IMR-90 (cell line): ENCODE measurements at regions not wholly inside any gene's neighbourhood (a gene's known extent, or its start where the extent isn't known, plus 50 kb on each side); places are given as distances from the start of the nearest gene placed in this dataset.

Experiments
- ATAC-seq: fragments of 200-7000 bp; cut with Tn5 transposase; 2 replicates; pipeline ENCODE4 v1.9.1; 2020; ENCODE audit warnings: low read depth, mild to moderate bottlenecking, moderate library complexity
- BruUV-seq: library from RNA; stranded (reverse); fragments of 400-500 nt; replicated peaks from 2 replicates; lab custom pipeline; 2021; lab: Mats Ljungman, UMichigan
- CTCF ChIA-PET: fragments of 300-600 bp; formaldehyde crosslinking; extraction: SDS; loops from one replicate; lab custom pipeline; 2021; ENCODE audit warnings: antibody characterized with exemption; lab: Yijun Ruan, JAX
- POLR2A ChIA-PET: fragments of 300-600 bp; sonication (Branson Sonifier 250); formaldehyde crosslinking; loops from one replicate; lab custom pipeline; 2022; ENCODE audit warnings: antibody characterized with exemption; ENCODE audit not compliant: unreplicated experiment; lab: Charles Lee
- DNase-seq: peaks from one replicate; pipeline ENCODE4 v3.0.0; 2013
- H2AFZ ChIP-seq: replicated peaks from 2 replicates; pipeline ENCODE3; 2013; ENCODE audit warnings: low read length, mild to moderate bottlenecking; ENCODE audit not compliant: poor library complexity
- H2AK5ac ChIP-seq: 2 replicates; pipeline ENCODE4 v1.6.1; 2013; ENCODE audit warnings: low read depth, low read length, inconsistent platforms
- H2AK9ac ChIP-seq: replicated peaks from 2 replicates; pipeline ENCODE3; 2013; ENCODE audit warnings: mild to moderate bottlenecking, low read depth, low read length, moderate library complexity; ENCODE audit not compliant: poor library complexity
- H2BK120ac ChIP-seq: 2 replicates; pipeline ENCODE4 v1.6.1; 2013; ENCODE audit warnings: low read depth, low read length, inconsistent platforms
- H2BK15ac ChIP-seq: 3 replicates; pipeline ENCODE4 v1.6.1; 2013; ENCODE audit warnings: low read depth, low read length, inconsistent platforms
- H2BK20ac ChIP-seq: 2 replicates; pipeline ENCODE4 v1.6.1; 2013; ENCODE audit warnings: low read depth, mild to moderate bottlenecking, inconsistent platforms, low read length, moderate library complexity
- H2BK5ac ChIP-seq: 2 replicates; pipeline ENCODE4 v1.6.1; 2013; ENCODE audit warnings: mild to moderate bottlenecking, low read depth, low read length, inconsistent platforms; ENCODE audit not compliant: poor library complexity, severe bottlenecking
- H3K14ac ChIP-seq: replicated peaks from 2 replicates; pipeline ENCODE4 v1.6.1; 2013; ENCODE audit warnings: low read depth, low read length, inconsistent platforms
- H3K18ac ChIP-seq: 2 replicates; pipeline ENCODE4 v1.6.1; 2013; ENCODE audit warnings: low read depth, low read length, control low read depth
- H3K23ac ChIP-seq: 2 replicates; pipeline ENCODE4 v1.6.1; 2013; ENCODE audit warnings: low read depth, low read length, inconsistent platforms
- H3K27ac ChIP-seq: 2 replicates; pipeline ENCODE4 v1.5.1; 2013; ENCODE audit warnings: mild to moderate bottlenecking, control low read depth, low read length; ENCODE audit not compliant: insufficient read depth
- H3K27me3 ChIP-seq: 2 replicates; pipeline ENCODE4 v1.6.1; 2013; ENCODE audit warnings: low read length; ENCODE audit not compliant: control insufficient read depth, insufficient read depth
- H3K36me3 ChIP-seq: 2 replicates; pipeline ENCODE4 v1.6.1; 2013; ENCODE audit warnings: low read length, mixed read lengths; ENCODE audit not compliant: control insufficient read depth, insufficient read depth
- H3K4ac ChIP-seq: 2 replicates; pipeline ENCODE4 v1.6.1; 2013; ENCODE audit warnings: low read depth, low read length, inconsistent platforms
- H3K4me1 ChIP-seq: 2 replicates; pipeline ENCODE4 v1.6.1; 2013; ENCODE audit warnings: low read length, mixed read lengths; ENCODE audit not compliant: control insufficient read depth, insufficient read depth
- H3K4me2 ChIP-seq: 2 replicates; pipeline ENCODE4 v1.6.1; 2013; ENCODE audit warnings: low read depth, mild to moderate bottlenecking, control low read depth, low read length, moderate library complexity
- H3K4me3 ChIP-seq: 2 replicates; pipeline ENCODE4 v1.5.1; 2013; ENCODE audit warnings: low read depth, mild to moderate bottlenecking, control low read depth, low read length, moderate library complexity; ENCODE audit not compliant: insufficient read depth
- H3K56ac ChIP-seq: 2 replicates; pipeline ENCODE4 v1.6.1; 2013; ENCODE audit warnings: low read length, inconsistent platforms; ENCODE audit not compliant: insufficient read depth; ENCODE audit errors: extremely low read depth
- H3K79me1 ChIP-seq, 2 experiments: 2 replicates each; pipeline ENCODE4 v1.6.1; 2013; ENCODE audit warnings: low read length in 2 of 2, inconsistent platforms in 1 of 2, low read depth in 1 of 2
- H3K9ac ChIP-seq: 2 replicates; pipeline ENCODE4 v1.6.1; 2013; ENCODE audit warnings: low read depth, low read length, control low read depth
- H3K9me1 ChIP-seq: 2 replicates; pipeline ENCODE4 v1.6.1; 2013; ENCODE audit warnings: low read length, inconsistent platforms; ENCODE audit not compliant: insufficient read depth
- H3K9me3 ChIP-seq: 2 replicates; pipeline ENCODE4 v1.6.1; 2013; ENCODE audit warnings: low read length; ENCODE audit not compliant: control insufficient read depth, insufficient read depth
- H4K20me1 ChIP-seq: 2 replicates; pipeline ENCODE4 v1.6.1; 2013; ENCODE audit warnings: low read length, inconsistent platforms; ENCODE audit not compliant: insufficient read depth
- H4K5ac ChIP-seq: 2 replicates; pipeline ENCODE4 v1.6.1; 2013; ENCODE audit warnings: mild to moderate bottlenecking, low read depth, low read length, control low read depth
- H4K8ac ChIP-seq, 2 experiments: 2 replicates each; pipeline ENCODE4 v1.6.1; 2013; ENCODE audit warnings: low read depth in 2 of 2, low read length in 2 of 2, control low read depth in 1 of 2, inconsistent platforms in 1 of 2
- H4K91ac ChIP-seq: 2 replicates; pipeline ENCODE4 v1.6.1; 2013; ENCODE audit warnings: low read depth, low read length, inconsistent platforms; ENCODE audit not compliant: insufficient read depth
- BHLHE40 ChIP-seq: fragments of 150-350 bp; IDR thresholded peaks from 2 replicates; pipeline ENCODE4 v1.6.1; 2016; ENCODE audit warnings: mild to moderate bottlenecking, low read depth, low read length
- CEBPB ChIP-seq: IDR thresholded peaks from 2 replicates; pipeline ENCODE4 v1.6.1; 2012; ENCODE audit warnings: low read depth, low read length, improper control_type of control experiment
- CHD1 ChIP-seq: IDR thresholded peaks from 2 replicates; pipeline ENCODE4 v1.6.1; 2012; ENCODE audit warnings: low read depth, low read length, improper control_type of control experiment
- CTCF ChIP-seq: conservative IDR thresholded peaks from 2 replicates; pipeline ENCODE4 v1.5.1; 2012; ENCODE audit warnings: mild to moderate bottlenecking, low read depth, low read length, improper control_type of control experiment
- FOS ChIP-seq: fragments of 150-350 bp; IDR thresholded peaks from 2 replicates; pipeline ENCODE4 v1.6.1; 2016; ENCODE audit warnings: low read depth, low read length
- MAFK ChIP-seq: IDR thresholded peaks from 2 replicates; pipeline ENCODE4 v1.6.1; 2012; ENCODE audit warnings: low read depth, low read length, improper control_type of control experiment
- MAZ ChIP-seq: IDR thresholded peaks from 2 replicates; pipeline ENCODE4 v1.6.1; 2012; ENCODE audit warnings: low read depth, mild to moderate bottlenecking, low read length, improper control_type of control experiment, moderate library complexity, borderline replicate concordance
- MXI1 ChIP-seq: IDR thresholded peaks from 2 replicates; pipeline ENCODE4 v1.6.1; 2012; ENCODE audit warnings: low read depth, mild to moderate bottlenecking, low read length, moderate library complexity, borderline replicate concordance
- NFE2L2 ChIP-seq: fragments of 150-350 bp; IDR thresholded peaks from 2 replicates; pipeline ENCODE4 v1.6.1; 2016; ENCODE audit warnings: low read depth, mild to moderate bottlenecking, low read length
- POLR2A ChIP-seq: IDR thresholded peaks from 2 replicates; pipeline ENCODE4 v1.6.1; 2012; ENCODE audit warnings: mild to moderate bottlenecking, low read depth, low read length
- RAD21 ChIP-seq: IDR thresholded peaks from 2 replicates; pipeline ENCODE4 v1.6.1; 2012; ENCODE audit warnings: low read length, improper control_type of control experiment
- RCOR1 ChIP-seq: IDR thresholded peaks from 2 replicates; pipeline ENCODE4 v1.6.1; 2012; ENCODE audit warnings: mild to moderate bottlenecking, low read length, improper control_type of control experiment; ENCODE audit not compliant: insufficient replicate concordance
- RFX5 ChIP-seq: IDR thresholded peaks from 2 replicates; pipeline ENCODE4 v1.8.0; 2012; ENCODE audit warnings: low read depth, mild to moderate bottlenecking, low read length, moderate library complexity
- SMC3 ChIP-seq: fragments of 150-350 bp; IDR thresholded peaks from 2 replicates; pipeline ENCODE4 v1.6.1; 2016; ENCODE audit warnings: low read depth, mild to moderate bottlenecking, antibody characterized with exemption, low read length, moderate library complexity
- dilution Hi-C: fragments of 300-500 bp; cut with HindIII; formaldehyde crosslinking; loops from one replicate; pipeline ENCODE4 v1.14.3; 2018; ENCODE audit warnings: low sequenced_read_pairs; ENCODE audit not compliant: unreplicated experiment
- in situ Hi-C: fragments of 300-500 bp; cut with MboI; formaldehyde crosslinking; loops from 3 replicates; pipeline ENCODE4 v1.14.3; 2019; ENCODE audit warnings: low sequenced_read_pairs, inconsistent platforms, mixed read lengths
- intact Hi-C: fragments of 100-400 bp; cut with micrococcal nuclease; formaldehyde crosslinking; loops from 2 replicates; pipeline ENCODE4 v1.10.0; 2022
- TF ChIP-seq, protein P1 (sequence below): fragments of 150-350 bp; IDR thresholded peaks from 2 replicates; pipeline ENCODE4 v1.6.1; 2016; ENCODE audit warnings: low read depth, mild to moderate bottlenecking, low read length, moderate library complexity, borderline replicate concordance
- TF ChIP-seq, protein P2 (sequence below): fragments of 150-350 bp; IDR thresholded peaks from 2 replicates; pipeline ENCODE4 v1.6.1; 2017; ENCODE audit warnings: mild to moderate bottlenecking, antibody characterized with exemption, low read length, low read depth

- H2BK20ac ChIP-seq: no peak overlapping the region
- ChIA-PET POLR2A (no interaction called here), CTCF (no interaction called here)
- H3K4me3 ChIP-seq: no peak overlapping the region
- dilution Hi-C loops (no loop called here), in situ Hi-C loops (no loop called here), intact Hi-C loops (loop anchor here (10.0 kb wide), 1 partner anchor 165 kb away; no protein-coding TSS in a partner anchor)
- H3K4ac ChIP-seq: no peak overlapping the region
- no peaks in the 10 kb centered on the region for H3K9me1 ChIP-seq
- H4K20me1 ChIP-seq: no peaks in the 10 kb centered on the region
- TF ChIP-seq, protein P1, sequence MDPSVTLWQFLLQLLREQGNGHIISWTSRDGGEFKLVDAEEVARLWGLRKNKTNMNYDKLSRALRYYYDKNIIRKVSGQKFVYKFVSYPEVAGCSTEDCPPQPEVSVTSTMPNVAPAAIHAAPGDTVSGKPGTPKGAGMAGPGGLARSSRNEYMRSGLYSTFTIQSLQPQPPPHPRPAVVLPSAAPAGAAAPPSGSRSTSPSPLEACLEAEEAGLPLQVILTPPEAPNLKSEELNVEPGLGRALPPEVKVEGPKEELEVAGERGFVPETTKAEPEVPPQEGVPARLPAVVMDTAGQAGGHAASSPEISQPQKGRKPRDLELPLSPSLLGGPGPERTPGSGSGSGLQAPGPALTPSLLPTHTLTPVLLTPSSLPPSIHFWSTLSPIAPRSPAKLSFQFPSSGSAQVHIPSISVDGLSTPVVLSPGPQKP: no peak
- TF ChIP-seq RFX5 (no peak), MAZ (no peak), SMC3 (no peak), RAD21 (no peak), POLR2A (no peak), FOS (no peak), RCOR1 (no peak), CEBPB (no peak), MAFK (no peak), BHLHE40 (no peak), CHD1 (no peak), NFE2L2 (no peak), CTCF (no peak), MXI1 (no peak)
- TF ChIP-seq, protein P2, sequence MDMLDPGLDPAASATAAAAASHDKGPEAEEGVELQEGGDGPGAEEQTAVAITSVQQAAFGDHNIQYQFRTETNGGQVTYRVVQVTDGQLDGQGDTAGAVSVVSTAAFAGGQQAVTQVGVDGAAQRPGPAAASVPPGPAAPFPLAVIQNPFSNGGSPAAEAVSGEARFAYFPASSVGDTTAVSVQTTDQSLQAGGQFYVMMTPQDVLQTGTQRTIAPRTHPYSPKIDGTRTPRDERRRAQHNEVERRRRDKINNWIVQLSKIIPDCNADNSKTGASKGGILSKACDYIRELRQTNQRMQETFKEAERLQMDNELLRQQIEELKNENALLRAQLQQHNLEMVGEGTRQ: no peak
- no peaks in the 10 kb centered on the region for H3K79me1 ChIP-seq
- H3K27ac ChIP-seq: no peak overlapping the region
- no peak overlapping the region for H2AK5ac ChIP-seq
- no peak overlapping the region for H4K8ac ChIP-seq
- no peak overlapping the region for H3K23ac ChIP-seq
- no peak overlapping the region for H3K18ac ChIP-seq
- no peak overlapping the region for H3K9ac ChIP-seq
- no peak overlapping the region for H4K91ac ChIP-seq
- H3K36me3 ChIP-seq: no peaks in the 10 kb centered on the region
- no peak overlapping the region for H3K4me2 ChIP-seq
- H3K4me1 ChIP-seq: no peaks in the 10 kb centered on the region
- H2BK5ac ChIP-seq: no peak overlapping the region
- no TSS peak for BruUV-seq
- DNase-seq: no peak
- H3K27me3 ChIP-seq: no peaks in the 10 kb centered on the region
- no peak overlapping the region for H2BK120ac ChIP-seq
- H2AFZ ChIP-seq: no peak overlapping the region
- no peak overlapping the region for H3K56ac ChIP-seq
- no peak for ATAC-seq
- peaks cover 16% of the 10 kb centered on the region for H3K9me3 ChIP-seq
- no peak overlapping the region for H3K14ac ChIP-seq
- no peak overlapping the region for H2AK9ac ChIP-seq
- H2BK15ac ChIP-seq: no peak overlapping the region
- no peak overlapping the region for H4K5ac ChIP-seq
Measured at GRCh38 chr9:100939636-100940035, 88.9 kb upstream of the PLPPR1 start.
